ENCODE measurements at regions not wholly inside any gene's neighbourhood (a gene's known extent, or its start where the extent isn't known, plus 50 kb on each side); places are given as distances from the start of the nearest gene placed in this dataset.
"Not testable (repeated sequence)": the region's sequence is repeated elsewhere in the genome, so short reads cannot be mapped to it uniquely, and the experiment has no call there.

- Histone ChIP-seq H3K9ac (ENCODE audit: low read length) (no peak overlapping the region), H3K4me3 (ENCODE audit: low read length) (no peak overlapping the region), H3K27ac (ENCODE audit: low read length) (no peak overlapping the region), H3K9me3 (ENCODE audit: control insufficient read depth, low read depth, low read length) (no peaks in the 10 kb centered on the region), H3K36me3 (ENCODE audit: control insufficient read depth, low read depth, low read length) (no peaks in the 10 kb centered on the region), H3K4me1 (ENCODE audit: control insufficient read depth, low read depth, low read length) (peaks cover 18% of the 10 kb centered on the region), H3K27me3 (ENCODE audit: control insufficient read depth, insufficient read depth, low read length) (no peaks in the 10 kb centered on the region)
Measured at GRCh38 chr12:3427956-3428355, 63.0 kb upstream of the PRMT8 start.

- Histone ChIP-seq H3K9me3 (ENCODE audit: control insufficient read depth, low read depth, low read length) (no peaks in the 10 kb centered on the region), H3K27me3 (ENCODE audit: control insufficient read depth, insufficient read depth, low read length) (no peaks in the 10 kb centered on the region), H3K27ac (ENCODE audit: low read length) (no peak overlapping the region), H3K9ac (ENCODE audit: low read length) (no peak overlapping the region), H3K4me1 (ENCODE audit: control insufficient read depth, low read depth, low read length) (peaks cover 23% of the 10 kb centered on the region), H3K36me3 (ENCODE audit: control insufficient read depth, low read depth, low read length) (no peaks in the 10 kb centered on the region), H3K4me3 (ENCODE audit: low read length) (no peak overlapping the region)
Measured at GRCh38 chr12:3428631-3429030, 62.4 kb upstream of the PRMT8 start.

DNA sequence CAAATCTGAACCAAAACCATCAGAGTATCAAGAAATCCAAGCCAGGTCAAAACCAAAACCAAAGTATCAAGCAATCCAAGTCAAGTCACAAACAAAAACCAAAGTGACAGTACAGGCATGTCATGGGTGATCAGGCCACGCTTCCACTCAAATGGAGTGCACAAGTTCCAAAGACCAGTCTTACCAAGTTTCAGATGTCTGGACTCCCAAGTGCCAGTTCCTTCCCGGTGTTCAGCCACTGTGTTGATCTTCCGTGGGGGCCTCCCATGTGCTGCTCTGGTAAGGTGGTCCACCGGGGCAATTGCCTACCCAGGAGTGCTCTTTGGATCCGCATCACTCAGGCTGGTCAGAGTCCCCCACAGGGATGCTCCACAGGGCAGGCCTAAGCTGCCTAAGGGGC lies 61.5 kb upstream of the PRMT8 start:
- not testable (repeated sequence) for H3K36me3 ChIP-seq (ENCODE audit: control insufficient read depth, low read depth, low read length); H3K27ac ChIP-seq (ENCODE audit: low read length); H3K9me3 ChIP-seq (ENCODE audit: control insufficient read depth, low read depth, low read length); H3K4me3 ChIP-seq (ENCODE audit: low read length); H3K9ac ChIP-seq (ENCODE audit: low read length); H3K27me3 ChIP-seq (ENCODE audit: control insufficient read depth, insufficient read depth, low read length)
- peaks cover 23% of the 10 kb centered on the region for H3K4me1 ChIP-seq (ENCODE audit: control insufficient read depth, low read depth, low read length)

- H3K27me3 ChIP-seq (ENCODE audit: control insufficient read depth, insufficient read depth, low read length), result no peaks in the 10 kb centered on the region
- no peak overlapping the region for H3K4me3 ChIP-seq (ENCODE audit: low read length)
- no peaks in the 10 kb centered on the region for H3K36me3 ChIP-seq (ENCODE audit: control insufficient read depth, low read depth, low read length)
- H3K9me3 ChIP-seq (ENCODE audit: control insufficient read depth, low read depth, low read length), result no peaks in the 10 kb centered on the region
- H3K4me1 ChIP-seq (ENCODE audit: control insufficient read depth, low read depth, low read length), result peaks cover 23% of the 10 kb centered on the region
- H3K27ac ChIP-seq (ENCODE audit: low read length), result no peak overlapping the region
- no peak overlapping the region for H3K9ac ChIP-seq (ENCODE audit: low read length)
Measured at GRCh38 chr12:3431686-3432085, 59.3 kb upstream of the PRMT8 start.

- Histone ChIP-seq H3K4me1 (ENCODE audit: control insufficient read depth, low read depth, low read length) (peaks cover 23% of the 10 kb centered on the region), H3K27me3 (ENCODE audit: control insufficient read depth, insufficient read depth, low read length) (no peaks in the 10 kb centered on the region), H3K4me3 (ENCODE audit: low read length) (no peak overlapping the region), H3K9ac (ENCODE audit: low read length) (no peak overlapping the region), H3K36me3 (ENCODE audit: control insufficient read depth, low read depth, low read length) (no peaks in the 10 kb centered on the region), H3K9me3 (ENCODE audit: control insufficient read depth, low read depth, low read length) (no peaks in the 10 kb centered on the region), H3K27ac (ENCODE audit: low read length) (no peak overlapping the region)
Measured at GRCh38 chr12:3432176-3432742, 58.7 kb upstream of the PRMT8 start.

- H3K27ac ChIP-seq (ENCODE audit: low read length), result no peak overlapping the region
- no peak overlapping the region for H3K9ac ChIP-seq (ENCODE audit: low read length)
- H3K9me3 ChIP-seq (ENCODE audit: control insufficient read depth, low read depth, low read length), result no peaks in the 10 kb centered on the region
- H3K4me1 ChIP-seq (ENCODE audit: control insufficient read depth, low read depth, low read length), result peaks cover 21% of the 10 kb centered on the region
- H3K27me3 ChIP-seq (ENCODE audit: control insufficient read depth, insufficient read depth, low read length), result no peaks in the 10 kb centered on the region
- H3K36me3 ChIP-seq (ENCODE audit: control insufficient read depth, low read depth, low read length), result no peaks in the 10 kb centered on the region
- no peak overlapping the region for H3K4me3 ChIP-seq (ENCODE audit: low read length)
Measured at GRCh38 chr12:3432868-3433267, 58.1 kb upstream of the PRMT8 start.

DNA sequence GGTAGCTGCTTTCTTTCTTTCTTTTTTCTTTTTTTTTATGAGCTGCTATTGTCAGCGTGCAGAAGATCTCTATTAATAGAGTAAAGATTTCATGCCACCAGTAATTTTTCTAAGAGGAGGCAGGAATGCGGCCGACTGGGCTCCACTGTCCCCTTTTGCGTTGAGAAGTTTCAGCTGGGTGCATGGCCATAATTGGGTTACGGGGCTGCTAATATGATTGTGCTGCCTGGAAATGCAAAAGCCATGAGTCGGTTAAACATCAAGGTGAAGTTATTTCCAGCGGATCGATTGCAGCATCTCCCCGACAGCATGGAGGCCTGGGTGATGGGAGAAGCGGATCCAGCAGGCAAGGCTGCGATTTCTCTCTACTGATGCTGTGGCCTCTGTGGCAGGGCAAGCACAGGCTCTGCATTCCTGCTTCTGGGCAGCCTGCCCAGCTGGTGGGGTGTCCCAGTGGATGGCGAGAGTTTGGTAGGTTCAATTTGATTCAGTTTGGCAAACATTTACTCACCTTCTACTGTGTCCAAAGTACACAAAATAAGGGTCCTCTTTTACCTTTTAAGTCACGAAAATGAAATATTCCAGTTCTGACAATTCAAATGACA lies 54.4 kb upstream of the PRMT8 start:
- Histone ChIP-seq H3K36me3 (ENCODE audit: control insufficient read depth, low read depth, low read length) (no peaks in the 10 kb centered on the region), H3K9me3 (ENCODE audit: control insufficient read depth, low read depth, low read length) (no peaks in the 10 kb centered on the region), H3K4me3 (ENCODE audit: low read length) (no peak overlapping the region), H3K27ac (ENCODE audit: low read length) (no peak overlapping the region), H3K9ac (ENCODE audit: low read length) (no peak overlapping the region), H3K4me1 (ENCODE audit: control insufficient read depth, low read depth, low read length) (peaks cover 22% of the 10 kb centered on the region), H3K27me3 (ENCODE audit: control insufficient read depth, insufficient read depth, low read length) (no peaks in the 10 kb centered on the region)

GRCh38 chr12:3437986-3438385 lies 53.0 kb upstream of the PRMT8 start:
- Histone ChIP-seq H3K4me3 (ENCODE audit: low read length) (no peak overlapping the region), H3K9ac (ENCODE audit: low read length) (no peak overlapping the region), H3K4me1 (ENCODE audit: control insufficient read depth, low read depth, low read length) (peaks cover 13% of the 10 kb centered on the region), H3K36me3 (ENCODE audit: control insufficient read depth, low read depth, low read length) (no peaks in the 10 kb centered on the region), H3K9me3 (ENCODE audit: control insufficient read depth, low read depth, low read length) (no peaks in the 10 kb centered on the region), H3K27me3 (ENCODE audit: control insufficient read depth, insufficient read depth, low read length) (no peaks in the 10 kb centered on the region), H3K27ac (ENCODE audit: low read length) (no peak overlapping the region)

DNA sequence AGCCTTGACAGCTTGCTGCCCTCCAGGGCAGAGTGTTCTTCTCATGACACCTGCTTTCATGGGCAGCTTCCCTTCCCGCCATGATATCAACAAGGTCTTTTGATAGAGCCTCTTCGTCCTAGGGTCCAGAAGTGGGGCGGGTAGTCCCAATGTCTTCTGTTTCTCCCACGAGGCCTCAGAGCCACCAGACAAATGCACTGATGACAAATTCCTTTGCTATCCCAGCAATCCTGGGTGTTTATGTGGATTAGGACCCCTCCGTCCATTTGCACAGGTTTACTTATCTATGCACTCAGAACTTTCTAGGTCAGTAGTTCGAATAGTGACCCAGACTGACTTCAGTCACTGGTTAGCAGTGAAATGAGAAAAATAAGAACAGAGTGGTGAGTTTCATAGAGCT lies 52.6 kb upstream of the PRMT8 start:
- Histone ChIP-seq H3K9ac (ENCODE audit: low read length) (no peak overlapping the region), H3K36me3 (ENCODE audit: control insufficient read depth, low read depth, low read length) (no peaks in the 10 kb centered on the region), H3K4me1 (ENCODE audit: control insufficient read depth, low read depth, low read length) (peaks cover 9% of the 10 kb centered on the region), H3K4me3 (ENCODE audit: low read length) (no peak overlapping the region), H3K9me3 (ENCODE audit: control insufficient read depth, low read depth, low read length) (no peaks in the 10 kb centered on the region), H3K27ac (ENCODE audit: low read length) (no peak overlapping the region), H3K27me3 (ENCODE audit: control insufficient read depth, insufficient read depth, low read length) (no peaks in the 10 kb centered on the region)
